ENCODE measurements at regions not wholly inside any gene's neighbourhood (a gene's known extent, or its start where the extent isn't known, plus 50 kb on each side); places are given as distances from the start of the nearest gene placed in this dataset.

- Histone ChIP-seq H3K27me3 (ENCODE audit: insufficient read depth, poor library complexity, severe bottlenecking) (no peaks in the 10 kb centered on the region), H3K4me3 (replicated peaks; ENCODE audit: insufficient read depth, low read length) (no peak overlapping the region), H3K27ac (replicated peaks) (no peak overlapping the region)
- no peak for DNase-seq (ENCODE audit: low read depth in 1 of 2, low spot score in 1 of 2)
- TF ChIP-seq CTCF (IDR thresholded peaks at IDR 0.05; ENCODE audit: insufficient read depth, low read length) (no peak), SPI1 (IDR thresholded peaks at IDR 0.05; ENCODE audit: borderline replicate concordance, low read depth) (no peak)
Measured at GRCh38 chr5:83889971-83890745, 169.5 kb upstream of the HAPLN1 start.

- no peak for DNase-seq (ENCODE audit: low read depth in 1 of 2, low spot score in 1 of 2)
- no peaks in the 10 kb centered on the region for H3K27me3 ChIP-seq (ENCODE audit: insufficient read depth, poor library complexity, severe bottlenecking)
- H3K27ac ChIP-seq (replicated peaks) = no peak overlapping the region
- no peak overlapping the region for H3K4me3 ChIP-seq (replicated peaks; ENCODE audit: insufficient read depth, low read length)
- TF ChIP-seq POLR2AphosphoS5 (IDR thresholded peaks at IDR 0.05; ENCODE audit: low read depth) (no peak), GABPA (IDR thresholded peaks at IDR 0.05; ENCODE audit: low read depth) (no peak), REST (IDR thresholded peaks at IDR 0.05; ENCODE audit: insufficient replicate concordance, low read depth) (no peak), CTCF (IDR thresholded peaks at IDR 0.05; ENCODE audit: insufficient read depth, low read length) (no peak), SPI1 (IDR thresholded peaks at IDR 0.05; ENCODE audit: borderline replicate concordance, low read depth) (no peak)
Measured at GRCh38 chr5:83877911-83878706, 157.5 kb upstream of the HAPLN1 start.

- DNase-seq (ENCODE audit: low read depth in 1 of 2, low spot score in 1 of 2) = no peak
- Histone ChIP-seq H3K27me3 (ENCODE audit: insufficient read depth, poor library complexity, severe bottlenecking) (no peaks in the 10 kb centered on the region), H3K4me3 (replicated peaks; ENCODE audit: insufficient read depth, low read length) (no peak overlapping the region), H3K27ac (replicated peaks) (no peak overlapping the region)
- no peak for TF ChIP-seq REST (IDR thresholded peaks at IDR 0.05; ENCODE audit: insufficient replicate concordance, low read depth)
Measured at GRCh38 chr5:83871533-83872395, 151.1 kb upstream of the HAPLN1 start.

- TF ChIP-seq GABPA (IDR thresholded peaks at IDR 0.05; ENCODE audit: low read depth) (no peak), CTCF (IDR thresholded peaks at IDR 0.05; ENCODE audit: insufficient read depth, low read length) (no peak), REST (IDR thresholded peaks at IDR 0.05; ENCODE audit: insufficient replicate concordance, low read depth) (no peak), POLR2AphosphoS5 (IDR thresholded peaks at IDR 0.05; ENCODE audit: low read depth) (no peak), SPI1 (IDR thresholded peaks at IDR 0.05; ENCODE audit: borderline replicate concordance, low read depth) (no peak)
- Histone ChIP-seq H3K27ac (replicated peaks) (no peak overlapping the region), H3K4me3 (replicated peaks; ENCODE audit: insufficient read depth, low read length) (no peak overlapping the region), H3K27me3 (ENCODE audit: insufficient read depth, poor library complexity, severe bottlenecking) (no peaks in the 10 kb centered on the region)
- no peak for DNase-seq (ENCODE audit: low read depth in 1 of 2, low spot score in 1 of 2)
Measured at GRCh38 chr5:83866181-83866580, 145.5 kb upstream of the HAPLN1 start.
